ENCODE measurements at regions not wholly inside any gene's neighbourhood (a gene's known extent, or its start where the extent isn't known, plus 50 kb on each side); places are given as distances from the start of the nearest gene placed in this dataset.

GRCh38 chr6:149259753-149260152 lies 57.8 kb upstream of the TAB2 start:
- H3K36me3 ChIP-seq (ENCODE audit: control insufficient read depth, insufficient read depth, low read length) = no peaks in the 10 kb centered on the region
- DNase-seq (ENCODE audit: low read depth) = no peak
- TF ChIP-seq, protein P1, sequence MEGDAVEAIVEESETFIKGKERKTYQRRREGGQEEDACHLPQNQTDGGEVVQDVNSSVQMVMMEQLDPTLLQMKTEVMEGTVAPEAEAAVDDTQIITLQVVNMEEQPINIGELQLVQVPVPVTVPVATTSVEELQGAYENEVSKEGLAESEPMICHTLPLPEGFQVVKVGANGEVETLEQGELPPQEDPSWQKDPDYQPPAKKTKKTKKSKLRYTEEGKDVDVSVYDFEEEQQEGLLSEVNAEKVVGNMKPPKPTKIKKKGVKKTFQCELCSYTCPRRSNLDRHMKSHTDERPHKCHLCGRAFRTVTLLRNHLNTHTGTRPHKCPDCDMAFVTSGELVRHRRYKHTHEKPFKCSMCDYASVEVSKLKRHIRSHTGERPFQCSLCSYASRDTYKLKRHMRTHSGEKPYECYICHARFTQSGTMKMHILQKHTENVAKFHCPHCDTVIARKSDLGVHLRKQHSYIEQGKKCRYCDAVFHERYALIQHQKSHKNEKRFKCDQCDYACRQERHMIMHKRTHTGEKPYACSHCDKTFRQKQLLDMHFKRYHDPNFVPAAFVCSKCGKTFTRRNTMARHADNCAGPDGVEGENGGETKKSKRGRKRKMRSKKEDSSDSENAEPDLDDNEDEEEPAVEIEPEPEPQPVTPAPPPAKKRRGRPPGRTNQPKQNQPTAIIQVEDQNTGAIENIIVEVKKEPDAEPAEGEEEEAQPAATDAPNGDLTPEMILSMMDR (IDR thresholded peaks at IDR 0.05; ENCODE audit: insufficient read depth, low read length, poor library complexity, severe bottlenecking) = no peak
- H3K4me3 ChIP-seq (ENCODE audit: low read depth, low read length) = no peak overlapping the region
- H3K27me3 ChIP-seq (ENCODE audit: control insufficient read depth, insufficient read depth, low read length) = no peaks in the 10 kb centered on the region

- TF ChIP-seq, protein P1 (IDR thresholded peaks at IDR 0.05; ENCODE audit: insufficient read depth, low read length, poor library complexity, severe bottlenecking) = no peak
- Histone ChIP-seq H3K4me3 (ENCODE audit: low read depth, low read length) (no peak overlapping the region), H3K36me3 (ENCODE audit: control insufficient read depth, insufficient read depth, low read length) (no peaks in the 10 kb centered on the region), H3K27me3 (ENCODE audit: control insufficient read depth, insufficient read depth, low read length) (no peaks in the 10 kb centered on the region)
- no peak for DNase-seq (ENCODE audit: low read depth)
Observed at GRCh38 chr6:149260214-149260874, 57.2 kb upstream of the TAB2 start.

DNA sequence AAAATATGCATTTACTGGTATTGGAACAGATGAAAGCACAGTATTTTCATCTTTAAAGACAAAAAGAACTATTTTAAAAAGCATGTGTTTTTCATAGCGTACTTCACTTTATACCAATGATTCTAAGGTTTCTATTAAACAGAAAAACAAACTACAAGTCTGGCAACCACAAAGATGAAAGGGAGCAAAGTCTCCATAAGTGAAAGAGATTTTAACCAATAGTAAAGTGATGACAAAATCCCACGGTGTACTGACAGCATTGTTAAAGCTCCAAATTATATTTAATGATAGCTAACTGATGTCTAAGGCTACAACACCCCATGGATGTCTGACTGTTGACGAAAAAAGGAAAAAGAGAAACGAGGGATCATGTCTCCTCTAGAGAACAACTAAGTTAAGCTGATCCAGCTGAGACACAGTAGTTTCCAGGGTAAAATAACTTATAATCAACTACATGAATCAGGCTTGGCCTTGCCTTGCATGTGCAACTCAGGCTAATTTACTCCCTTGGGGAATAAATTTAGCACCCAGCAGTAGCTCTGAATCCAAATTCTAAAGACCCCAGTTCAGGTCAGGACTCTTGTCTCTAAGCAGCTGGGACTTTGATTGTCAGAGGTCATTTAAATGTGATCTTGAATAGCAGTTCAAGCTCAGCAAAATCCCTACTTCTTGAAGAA lies 56.0 kb upstream of the TAB2 start:
- Histone ChIP-seq H3K4me3 (ENCODE audit: low read depth, low read length) (no peak overlapping the region), H3K36me3 (ENCODE audit: control insufficient read depth, insufficient read depth, low read length) (no peaks in the 10 kb centered on the region), H3K27me3 (ENCODE audit: control insufficient read depth, insufficient read depth, low read length) (peaks cover under 1% of the 10 kb centered on the region)
- TF ChIP-seq, protein P1 (IDR thresholded peaks at IDR 0.05; ENCODE audit: insufficient read depth, low read length, poor library complexity, severe bottlenecking) = no peak
- DNase-seq (ENCODE audit: low read depth) = no peak

GRCh38 chr6:149263321-149263720 lies 54.2 kb upstream of the TAB2 start:
- peaks cover 2% of the 10 kb centered on the region for H3K27me3 ChIP-seq (ENCODE audit: control insufficient read depth, insufficient read depth, low read length)
- H3K36me3 ChIP-seq (ENCODE audit: control insufficient read depth, insufficient read depth, low read length) = no peaks in the 10 kb centered on the region
- H3K4me3 ChIP-seq (ENCODE audit: low read depth, low read length) = no peak overlapping the region
- TF ChIP-seq, protein P1 (IDR thresholded peaks at IDR 0.05; ENCODE audit: insufficient read depth, low read length, poor library complexity, severe bottlenecking) = no peak
- DNase-seq (ENCODE audit: low read depth) = no peak

GRCh38 chr6:149264629-149265028 lies 52.9 kb upstream of the TAB2 start:
- no peak for DNase-seq (ENCODE audit: low read depth)
- TF ChIP-seq, protein P1 (IDR thresholded peaks at IDR 0.05; ENCODE audit: insufficient read depth, low read length, poor library complexity, severe bottlenecking) = no peak
- Histone ChIP-seq H3K36me3 (ENCODE audit: control insufficient read depth, insufficient read depth, low read length) (no peaks in the 10 kb centered on the region), H3K27me3 (ENCODE audit: control insufficient read depth, insufficient read depth, low read length) (peaks cover 2% of the 10 kb centered on the region), H3K4me3 (ENCODE audit: low read depth, low read length) (no peak overlapping the region)

Measured in kidney epithelial cell (primary cell).